HEK293 (cell line): ENCODE measurements at regions not wholly inside any gene's neighbourhood (a gene's known extent, or its start where the extent isn't known, plus 50 kb on each side); places are given as distances from the start of the nearest gene placed in this dataset.

ENCODE experiments used
- CTCF ChIA-PET: fragments of 350-600 bp; formaldehyde crosslinking; extraction: SDS; loops from one replicate; lab custom pipeline; 2021; ENCODE audit warnings: antibody characterized with exemption; lab: Yijun Ruan, JAX
- POLR2A ChIA-PET: fragments of 300-600 bp; formaldehyde crosslinking; extraction: SDS; loops from one replicate; lab custom pipeline; 2020; ENCODE audit warnings: antibody characterized with exemption, inconsistent platforms; lab: Yijun Ruan, JAX
- H3K27ac ChIP-seq: fragments of 200-500 bp; sonication (Bioruptor generic); 2 replicates; pipeline ENCODE4 v1.5.1; 2014; ENCODE audit warnings: low read depth, low read length, control low read depth, inconsistent platforms; ENCODE audit errors: extremely low read depth
- H3K36me3 ChIP-seq, 2 experiments: fragments of 200-500 bp in 1 of 2; sonication (Bioruptor generic) in 1 of 2; 1 replicate in 1 of 2; 2 replicates in 1 of 2; pipeline ENCODE4 v1.5.1; 2014 to 2017; ENCODE audit warnings: inconsistent platforms in 2 of 2, low read length in 2 of 2; ENCODE audit not compliant: control insufficient read depth in 2 of 2, insufficient read depth in 1 of 2
- H3K4me1 ChIP-seq: fragments of 200-500 bp; sonication (Bioruptor generic); 2 replicates; pipeline ENCODE4 v1.5.1; 2014; ENCODE audit warnings: mild to moderate bottlenecking, low read length, inconsistent platforms; ENCODE audit not compliant: control insufficient read depth, insufficient read depth
- H3K4me3 ChIP-seq: 2 replicates; pipeline ENCODE4 v1.5.1; 2011; ENCODE audit warnings: low read depth, mild to moderate bottlenecking, control low read depth, low read length, moderate library complexity
- H3K9me3 ChIP-seq: fragments of 200-500 bp; sonication (Bioruptor generic); 2 replicates; pipeline ENCODE4 v1.5.1; 2014; ENCODE audit warnings: low read depth, low read length, inconsistent platforms; ENCODE audit not compliant: control insufficient read depth, insufficient read depth
- AEBP2 ChIP-seq: fragments of 450-650 bp; formaldehyde crosslinking; IDR thresholded peaks from 2 replicates; pipeline ENCODE4 v1.5.1; 2016; ENCODE audit warnings: missing biosample characterization, missing genetic modification characterization, borderline replicate concordance
- BCL6B ChIP-seq: fragments of 450-650 bp; formaldehyde crosslinking; IDR thresholded peaks from 2 replicates; pipeline ENCODE4 v1.5.1; 2017; ENCODE audit warnings: missing biosample characterization, missing genetic modification characterization
- GFI1B ChIP-seq: fragments of 450-650 bp; formaldehyde crosslinking; IDR thresholded peaks from 2 replicates; pipeline ENCODE4 v1.5.1; 2016; ENCODE audit warnings: missing biosample characterization, missing genetic modification characterization
- PRDM1 ChIP-seq: fragments of 450-650 bp; formaldehyde crosslinking; IDR thresholded peaks from 2 replicates; pipeline ENCODE4; 2016; ENCODE audit warnings: missing biosample characterization, missing genetic modification characterization
- ZFP69B ChIP-seq: fragments of 450-650 bp; formaldehyde crosslinking; IDR thresholded peaks from 2 replicates; pipeline ENCODE4 v1.5.1; 2016; ENCODE audit warnings: missing biosample characterization, missing genetic modification characterization
- ZNF132 ChIP-seq: fragments of 450-650 bp; formaldehyde crosslinking; IDR thresholded peaks from 2 replicates; pipeline ENCODE4 v1.5.1; 2017; ENCODE audit warnings: missing biosample characterization, missing genetic modification characterization, borderline replicate concordance
- ZNF140 ChIP-seq: fragments of 450-650 bp; formaldehyde crosslinking; IDR thresholded peaks from 2 replicates; pipeline ENCODE4 v1.5.1; 2016; ENCODE audit warnings: missing biosample characterization, missing genetic modification characterization
- ZNF341 ChIP-seq: fragments of 450-650 bp; formaldehyde crosslinking; IDR thresholded peaks from 2 replicates; pipeline ENCODE4; 2016; ENCODE audit warnings: low read depth, missing biosample characterization, missing genetic modification characterization
- ZNF449 ChIP-seq: fragments of 450-650 bp; formaldehyde crosslinking; IDR thresholded peaks from 2 replicates; pipeline ENCODE4 v1.5.1; 2017; ENCODE audit warnings: missing biosample characterization, mild to moderate bottlenecking, missing genetic modification characterization, moderate library complexity
- ZNF513 ChIP-seq: fragments of 450-650 bp; IDR thresholded peaks from 2 replicates; pipeline ENCODE4 v1.5.1; 2018; ENCODE audit warnings: missing biosample characterization, missing genetic modification characterization
- ZNF514 ChIP-seq: fragments of 450-650 bp; formaldehyde crosslinking; IDR thresholded peaks from 2 replicates; pipeline ENCODE4 v1.5.1; 2016; ENCODE audit warnings: missing biosample characterization, missing genetic modification characterization
- ZNF571 ChIP-seq: fragments of 450-650 bp; formaldehyde crosslinking; IDR thresholded peaks from 2 replicates; pipeline ENCODE4 v1.5.0; 2017; ENCODE audit warnings: missing biosample characterization, missing genetic modification characterization
- ZNF645 ChIP-seq: fragments of 450-650 bp; formaldehyde crosslinking; IDR thresholded peaks from 2 replicates; pipeline ENCODE4; 2016; ENCODE audit warnings: missing biosample characterization, missing genetic modification characterization
- ZNF677 ChIP-seq: fragments of 450-650 bp; IDR thresholded peaks from 2 replicates; pipeline ENCODE4 v1.5.0; 2018; ENCODE audit warnings: missing biosample characterization, mild to moderate bottlenecking, missing genetic modification characterization, moderate library complexity
- ZNF707 ChIP-seq: fragments of 450-650 bp; formaldehyde crosslinking; IDR thresholded peaks from 2 replicates; pipeline ENCODE4 v1.5.1; 2016; ENCODE audit warnings: missing biosample characterization, missing genetic modification characterization
- ZNF785 ChIP-seq: fragments of 450-650 bp; formaldehyde crosslinking; IDR thresholded peaks from 2 replicates; pipeline ENCODE4 v1.5.1; 2016; ENCODE audit warnings: missing biosample characterization, missing genetic modification characterization
- ZNF791 ChIP-seq: fragments of 450-650 bp; formaldehyde crosslinking; IDR thresholded peaks from 2 replicates; pipeline ENCODE4 v1.5.1; 2016; ENCODE audit warnings: missing biosample characterization, missing genetic modification characterization

- TF ChIP-seq ZNF140 (peak; percentile 72; the same call in 1 of the 2 replicates), ZNF791 (tag by site-specific recombination) (no peak), ZNF513 (no peak), ZNF707 (tag by site-specific recombination) (no peak), ZNF132 (tag by site-specific recombination) (no peak)
These were observed 2370.8 kb upstream of the WWC1 start (continued) for GRCh38 chr5:165920655-165921054.

- H3K9me3 ChIP-seq: no peaks in the 10 kb centered on the region
These were observed 2362.5 kb upstream of the WWC1 start for GRCh38 chr5:165928971-165929370.

More at GRCh38 chr5:165928971-165929370, 2362.5 kb upstream of the WWC1 start:
- POLR2A ChIA-PET: no interaction called here
- CTCF ChIA-PET: interaction anchor here (0.7 kb wide), 1 partner anchor 238 kb away, joined by 4 read pairs; no protein-coding TSS in a partner anchor
- no peaks in the 10 kb centered on the region for H3K4me1 ChIP-seq
- TF ChIP-seq AEBP2 (tag by site-specific recombination) (no peak), ZFP69B (tag by site-specific recombination) (no peak), BCL6B (no peak), ZNF449 (no peak), PRDM1 (tag by site-specific recombination) (no peak), ZNF514 (tag by site-specific recombination) (no peak), GFI1B (tag by site-specific recombination) (no peak), ZNF341 (tag by site-specific recombination) (no peak), ZNF785 (no peak), ZNF571 (tag by site-specific recombination) (no peak), ZNF677 (no peak), ZNF645 (tag by site-specific recombination) (no peak)
- TF ChIP-seq, all 188 proteins: peak for 0
- Histone ChIP-seq H3K4me3 (no peak overlapping the region), H3K27ac (no peak overlapping the region), H3K36me3 (no peaks in the 10 kb centered on the region)
